Neutrophil (primary cell): ENCODE measurements at regions not wholly inside any gene's neighbourhood (a gene's known extent, or its start where the extent isn't known, plus 50 kb on each side); places are given as distances from the start of the nearest gene placed in this dataset.

Experiments used
- H3K27ac ChIP-seq: fragments of 200-600 bp; sonication (generic); 2 replicates; pipeline ENCODE4 v1.5.1; 2016; ENCODE audit warnings: mild to moderate bottlenecking, moderate library complexity
- H3K27me3 ChIP-seq: fragments of 200-600 bp; sonication (generic); 2 replicates; pipeline ENCODE4 v1.6.0; 2016; ENCODE audit warnings: mild to moderate bottlenecking
- H3K36me3 ChIP-seq: fragments of 200-600 bp; sonication (generic); 2 replicates; pipeline ENCODE4 v1.5.1; 2017
- H3K4me1 ChIP-seq, 2 experiments: fragments of 200-600 bp in 1 of 2; sonication (generic) in 1 of 2; 1 replicate in 1 of 2; 2 replicates in 1 of 2; pipeline versions ENCODE4 v1.5.1 to v1.6.1; 2013 to 2016; ENCODE audit warnings: low read depth in 1 of 2, low read length in 1 of 2, mild to moderate bottlenecking in 1 of 2, moderate library complexity in 1 of 2; ENCODE audit not compliant: control insufficient read depth in 1 of 2, insufficient read depth in 1 of 2
- H3K4me3 ChIP-seq, 2 experiments: fragments of 200-600 bp in 1 of 2; sonication (generic) in 1 of 2; 1 replicate in 1 of 2; 2 replicates in 1 of 2; pipeline ENCODE4 v1.5.1; 2013 to 2016; ENCODE audit warnings: low read depth in 1 of 2, low read length in 1 of 2, mild to moderate bottlenecking in 1 of 2, moderate library complexity in 1 of 2
- H3K9me3 ChIP-seq: fragments of 200-600 bp; sonication (generic); 2 replicates; pipeline ENCODE4 v1.5.1; 2016
- CTCF ChIP-seq: fragments of 200-600 bp; sonication (generic); IDR thresholded peaks from 2 replicates; pipeline ENCODE4 v1.5.1; 2016; ENCODE audit warnings: antibody characterized with exemption

- no peaks in the 10 kb centered on the region for H3K9me3 ChIP-seq
- no peak for TF ChIP-seq CTCF
- no peaks in the 10 kb centered on the region for H3K4me1 ChIP-seq
- no peak overlapping the region for H3K4me3 ChIP-seq
- no peak overlapping the region for H3K27ac ChIP-seq
- H3K36me3 ChIP-seq, result no peaks in the 10 kb centered on the region
- H3K27me3 ChIP-seq, result no peaks in the 10 kb centered on the region
Observed at GRCh38 chr16:82322177-82322576, 152.2 kb upstream of the MPHOSPH6 start.

GRCh38 chr16:82319038-82319437 is 149.0 kb upstream of the MPHOSPH6 start:
- Histone ChIP-seq H3K4me3 (no peak overlapping the region), H3K27ac (no peak overlapping the region), H3K9me3 (no peaks in the 10 kb centered on the region), H3K4me1 (no peaks in the 10 kb centered on the region), H3K27me3 (no peaks in the 10 kb centered on the region), H3K36me3 (no peaks in the 10 kb centered on the region)
- TF ChIP-seq CTCF, result no peak

GRCh38 chr16:82317411-82318167 is 147.6 kb upstream of the MPHOSPH6 start:
- no peaks in the 10 kb centered on the region for H3K27me3 ChIP-seq
- no peak for TF ChIP-seq CTCF
- H3K9me3 ChIP-seq, result no peaks in the 10 kb centered on the region
- H3K36me3 ChIP-seq, result no peaks in the 10 kb centered on the region
- no peak overlapping the region for H3K4me3 ChIP-seq
- H3K4me1 ChIP-seq, result no peaks in the 10 kb centered on the region
- no peak overlapping the region for H3K27ac ChIP-seq

- H3K27ac ChIP-seq, result no peak overlapping the region
- H3K27me3 ChIP-seq, result no peaks in the 10 kb centered on the region
- no peaks in the 10 kb centered on the region for H3K4me1 ChIP-seq
- TF ChIP-seq CTCF, result no peak
- no peaks in the 10 kb centered on the region for H3K9me3 ChIP-seq
- H3K36me3 ChIP-seq, result no peaks in the 10 kb centered on the region
- H3K4me3 ChIP-seq, result no peak overlapping the region
Observed at GRCh38 chr16:82313754-82314153, 143.7 kb upstream of the MPHOSPH6 start.

GRCh38 chr16:82311528-82311927 is 141.5 kb upstream of the MPHOSPH6 start:
- Histone ChIP-seq H3K36me3 (no peaks in the 10 kb centered on the region), H3K9me3 (no peaks in the 10 kb centered on the region), H3K27ac (no peak overlapping the region), H3K4me3 (no peak overlapping the region), H3K4me1 (no peaks in the 10 kb centered on the region), H3K27me3 (no peaks in the 10 kb centered on the region)
- TF ChIP-seq CTCF, result no peak
